Smooth muscle cell (in vitro differentiated cells): ENCODE measurements at regions not wholly inside any gene's neighbourhood (a gene's known extent, or its start where the extent isn't known, plus 50 kb on each side); places are given as distances from the start of the nearest gene placed in this dataset.

ENCODE experiments used
- DNase-seq: peaks from one replicate; lab custom pipeline; 2025; ENCODE audit not compliant: unreplicated experiment; lab: John Stamatoyannopoulos, UW
- H2AFZ ChIP-seq: fragments of 200-600 bp; sonication (generic); 2 replicates; pipeline ENCODE4 v1.6.0; 2016; ENCODE audit warnings: antibody characterized with exemption, low read depth, mild to moderate bottlenecking
- H3F3A ChIP-seq: fragments of 200-600 bp; sonication (generic); 2 replicates; pipeline ENCODE4 v1.6.0; 2017; ENCODE audit warnings: antibody characterized with exemption, low read depth
- H3K27ac ChIP-seq: fragments of 200-600 bp; sonication (generic); 2 replicates; pipeline ENCODE4 v1.5.1; 2016; ENCODE audit warnings: low read depth, mild to moderate bottlenecking
- H3K27me3 ChIP-seq: fragments of 200-600 bp; sonication (generic); 2 replicates; pipeline ENCODE4 v1.6.1; 2016; ENCODE audit warnings: low read depth, mild to moderate bottlenecking
- H3K36me3 ChIP-seq: fragments of 200-600 bp; sonication (generic); 2 replicates; pipeline ENCODE4 v1.5.1; 2016; ENCODE audit warnings: low read depth
- H3K4me1 ChIP-seq: fragments of 200-600 bp; sonication (generic); 2 replicates; pipeline ENCODE4 v1.5.1; 2016; ENCODE audit warnings: low read depth
- H3K4me2 ChIP-seq: fragments of 200-600 bp; sonication (generic); 2 replicates; pipeline ENCODE4 v1.6.0; 2016; ENCODE audit warnings: mild to moderate bottlenecking
- H3K4me3 ChIP-seq: fragments of 200-600 bp; sonication (generic); 2 replicates; pipeline ENCODE4 v1.5.1; 2016; ENCODE audit warnings: mild to moderate bottlenecking
- H3K79me2 ChIP-seq: fragments of 200-600 bp; sonication (generic); 2 replicates; pipeline ENCODE4 v1.6.0; 2016; ENCODE audit warnings: low read depth, mild to moderate bottlenecking
- H3K9ac ChIP-seq: fragments of 200-600 bp; sonication (generic); 2 replicates; pipeline ENCODE4 v1.6.0; 2016; ENCODE audit warnings: low read depth
- H3K9me3 ChIP-seq: fragments of 200-600 bp; sonication (generic); replicated peaks from 2 replicates; pipeline ENCODE4 v1.5.1; 2016; ENCODE audit warnings: low read depth
- H4K20me1 ChIP-seq: fragments of 200-600 bp; sonication (generic); 2 replicates; pipeline ENCODE4 v1.6.0; 2016; ENCODE audit warnings: low read depth
- WGBS: methylation state at CpG from one replicate; pipeline ENCODE4 v1.1.7; 2016; ENCODE audit warnings: low lambda C conversion rate; 5-methylcytosine and 5-hydroxymethylcytosine counted together
- TF ChIP-seq, protein P1 (sequence below): fragments of 200-600 bp; sonication (generic); IDR thresholded peaks from 2 replicates; pipeline ENCODE4 v1.5.1; 2017; ENCODE audit warnings: borderline replicate concordance, mild to moderate bottlenecking, antibody characterized with exemption; ENCODE audit not compliant: insufficient read depth, poor library complexity, severe bottlenecking

DNA sequence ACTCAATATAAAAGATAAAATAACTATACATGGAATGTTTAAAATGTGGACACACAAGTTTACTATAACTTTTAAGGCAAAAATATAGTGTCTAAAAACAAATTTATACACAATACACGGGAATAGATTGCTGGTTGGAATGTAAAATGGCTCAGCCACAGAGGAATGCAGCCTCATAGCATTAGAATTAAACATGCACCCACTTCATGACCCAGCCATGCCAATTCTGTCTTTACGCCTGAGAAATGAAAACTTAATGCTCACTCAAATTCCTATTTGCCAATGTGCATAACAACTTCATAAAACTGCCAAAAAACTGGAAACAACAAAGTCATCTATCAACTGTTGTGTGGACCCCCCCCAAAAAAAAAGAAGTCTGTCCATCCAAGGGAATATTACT is 1006.6 kb upstream of the POU3F3 start:
- no peaks in the 10 kb centered on the region for H3K4me1 ChIP-seq
- H3K4me2 ChIP-seq = no peak overlapping the region
- TF ChIP-seq, protein P1, sequence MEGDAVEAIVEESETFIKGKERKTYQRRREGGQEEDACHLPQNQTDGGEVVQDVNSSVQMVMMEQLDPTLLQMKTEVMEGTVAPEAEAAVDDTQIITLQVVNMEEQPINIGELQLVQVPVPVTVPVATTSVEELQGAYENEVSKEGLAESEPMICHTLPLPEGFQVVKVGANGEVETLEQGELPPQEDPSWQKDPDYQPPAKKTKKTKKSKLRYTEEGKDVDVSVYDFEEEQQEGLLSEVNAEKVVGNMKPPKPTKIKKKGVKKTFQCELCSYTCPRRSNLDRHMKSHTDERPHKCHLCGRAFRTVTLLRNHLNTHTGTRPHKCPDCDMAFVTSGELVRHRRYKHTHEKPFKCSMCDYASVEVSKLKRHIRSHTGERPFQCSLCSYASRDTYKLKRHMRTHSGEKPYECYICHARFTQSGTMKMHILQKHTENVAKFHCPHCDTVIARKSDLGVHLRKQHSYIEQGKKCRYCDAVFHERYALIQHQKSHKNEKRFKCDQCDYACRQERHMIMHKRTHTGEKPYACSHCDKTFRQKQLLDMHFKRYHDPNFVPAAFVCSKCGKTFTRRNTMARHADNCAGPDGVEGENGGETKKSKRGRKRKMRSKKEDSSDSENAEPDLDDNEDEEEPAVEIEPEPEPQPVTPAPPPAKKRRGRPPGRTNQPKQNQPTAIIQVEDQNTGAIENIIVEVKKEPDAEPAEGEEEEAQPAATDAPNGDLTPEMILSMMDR = no peak
- H3K36me3 ChIP-seq = no peaks in the 10 kb centered on the region
- H3K4me3 ChIP-seq = no peak overlapping the region
- no peaks in the 10 kb centered on the region for H3K9me3 ChIP-seq
- no peak overlapping the region for H3K27ac ChIP-seq
- H3K79me2 ChIP-seq = no peaks in the 10 kb centered on the region
- no peak for DNase-seq
- no peak overlapping the region for H3K9ac ChIP-seq
- no peak overlapping the region for H2AFZ ChIP-seq
- 77% methylated on average over 2 of the region's 2 CpGs for WGBS
- H4K20me1 ChIP-seq = no peaks in the 10 kb centered on the region
- no peaks in the 10 kb centered on the region for H3F3A ChIP-seq
- no peaks in the 10 kb centered on the region for H3K27me3 ChIP-seq

DNA sequence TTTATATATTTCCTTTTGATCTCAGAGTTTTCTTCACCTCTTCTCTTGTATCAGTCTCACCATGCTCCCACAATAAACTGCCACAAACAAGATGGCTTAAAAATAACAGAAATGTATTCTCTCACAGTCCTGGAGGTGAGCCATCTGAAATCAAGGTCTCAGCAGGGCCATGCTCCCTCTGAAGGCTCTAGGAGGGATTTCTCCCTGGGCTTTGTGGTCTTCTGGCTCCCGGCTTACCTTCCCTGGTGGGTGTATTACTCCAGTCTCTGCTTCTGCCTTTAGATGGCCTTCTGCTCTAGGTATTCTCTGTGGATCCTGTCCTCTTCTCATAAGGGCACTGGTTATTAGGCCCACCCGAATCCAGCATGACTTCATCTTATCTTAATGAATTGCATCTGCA is 994.7 kb upstream of the POU3F3 start:
- Histone ChIP-seq H3K27ac (no peak overlapping the region), H3K4me1 (no peaks in the 10 kb centered on the region), H3K4me2 (no peak overlapping the region), H3K36me3 (no peaks in the 10 kb centered on the region), H3K9ac (no peak overlapping the region), H3K79me2 (no peaks in the 10 kb centered on the region), H3K27me3 (no peaks in the 10 kb centered on the region), H4K20me1 (no peaks in the 10 kb centered on the region), H3K9me3 (no peaks in the 10 kb centered on the region), H3F3A (no peaks in the 10 kb centered on the region), H3K4me3 (no peak overlapping the region), H2AFZ (no peak overlapping the region)
- WGBS = 69% methylated on average over 2 of the region's 2 CpGs
- no peak for DNase-seq
- TF ChIP-seq, protein P1 = no peak

DNA sequence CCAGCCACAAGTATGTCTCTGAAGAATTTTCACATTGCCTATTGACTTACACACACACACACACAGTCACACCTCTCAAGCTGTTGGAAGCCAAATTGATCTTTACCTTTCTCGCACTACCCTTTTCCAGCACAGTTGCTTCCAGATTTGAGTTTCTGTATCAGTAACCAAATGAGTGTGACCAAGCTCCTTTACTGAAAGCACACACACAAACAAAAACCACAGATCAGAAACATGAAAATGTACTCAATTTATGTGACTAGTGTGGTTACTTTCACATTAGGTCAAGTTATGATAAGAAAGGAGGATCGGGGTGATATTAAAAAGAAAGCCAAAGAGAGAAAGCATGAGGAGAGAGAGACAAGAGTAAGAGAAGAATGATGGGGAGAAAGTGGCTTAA is 993.9 kb upstream of the POU3F3 start:
- Histone ChIP-seq H3K27me3 (no peaks in the 10 kb centered on the region), H3K4me3 (no peak overlapping the region), H3K36me3 (no peaks in the 10 kb centered on the region), H4K20me1 (no peaks in the 10 kb centered on the region), H3K4me2 (no peak overlapping the region), H3F3A (no peaks in the 10 kb centered on the region), H3K27ac (no peak overlapping the region), H3K9ac (no peak overlapping the region), H3K4me1 (no peaks in the 10 kb centered on the region), H3K9me3 (no peaks in the 10 kb centered on the region), H3K79me2 (no peaks in the 10 kb centered on the region), H2AFZ (no peak overlapping the region)
- DNase-seq = no peak
- TF ChIP-seq, protein P1 = no peak
- WGBS = 80% methylated on average over 2 of the region's 2 CpGs

DNA sequence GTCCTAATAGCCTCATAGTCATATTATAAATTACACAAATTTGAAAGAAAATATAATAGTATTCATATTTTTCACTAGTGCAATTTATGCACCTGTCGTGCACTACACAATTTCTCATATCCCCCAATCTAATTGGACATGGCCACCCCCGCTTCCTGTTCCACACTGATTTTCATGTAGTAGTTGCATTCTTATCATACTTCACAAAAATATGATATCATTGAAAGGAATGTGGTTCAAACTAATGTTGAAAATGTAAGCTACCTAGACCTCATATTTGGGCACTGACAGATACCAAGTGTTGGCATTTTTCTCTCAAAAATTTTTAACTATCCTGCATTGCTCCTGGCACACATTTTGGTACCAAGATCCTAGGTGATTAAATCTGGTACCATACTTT is 985.5 kb upstream of the POU3F3 start:
- H3K4me1 ChIP-seq = no peaks in the 10 kb centered on the region
- H3K79me2 ChIP-seq = no peaks in the 10 kb centered on the region
- H3F3A ChIP-seq = no peaks in the 10 kb centered on the region
- H3K9ac ChIP-seq = no peak overlapping the region
- 93% methylated on average over 2 of the region's 2 CpGs for WGBS
- H3K4me2 ChIP-seq = no peak overlapping the region
- no peak for DNase-seq
- no peak overlapping the region for H2AFZ ChIP-seq
- no peak overlapping the region for H3K27ac ChIP-seq
- no peaks in the 10 kb centered on the region for H3K27me3 ChIP-seq
- H3K4me3 ChIP-seq = no peak overlapping the region
- no peaks in the 10 kb centered on the region for H3K9me3 ChIP-seq
- TF ChIP-seq, protein P1 = no peak
- H3K36me3 ChIP-seq = no peaks in the 10 kb centered on the region
- no peaks in the 10 kb centered on the region for H4K20me1 ChIP-seq
